Neural progenitor cell (in vitro differentiated cells): ENCODE measurements at regions not wholly inside any gene's neighbourhood (a gene's known extent, or its start where the extent isn't known, plus 50 kb on each side); places are given as distances from the start of the nearest gene placed in this dataset.
A peak's percentile ranks its signal among the peaks of the same experiment; 100 is the strongest.

Source experiments
- DNase-seq: peaks from one replicate; pipeline ENCODE4 v3.0.0-alpha.2; 2016; ENCODE audit warnings: low spot score
- H2AFZ ChIP-seq: fragments of 200-600 bp; sonication (generic); replicated peaks from 2 replicates; pipeline ENCODE4 v1.6.1; 2016; ENCODE audit warnings: antibody characterized with exemption
- H3F3A ChIP-seq: fragments of 200-600 bp; sonication (generic); 2 replicates; pipeline ENCODE4 v1.6.1; 2016; ENCODE audit warnings: antibody characterized with exemption, low read depth
- H3K27ac ChIP-seq: fragments of 200-600 bp; sonication (generic); 2 replicates; pipeline ENCODE4 v1.5.1; 2016; ENCODE audit warnings: mild to moderate bottlenecking
- H3K27me3 ChIP-seq: fragments of 200-600 bp; sonication (generic); 2 replicates; pipeline ENCODE4 v1.6.1; 2016; ENCODE audit warnings: mild to moderate bottlenecking, moderate library complexity
- H3K36me3 ChIP-seq: fragments of 200-600 bp; sonication (generic); 2 replicates; pipeline ENCODE4 v1.5.1; 2016
- H3K4me1 ChIP-seq: fragments of 200-600 bp; sonication (generic); 2 replicates; pipeline ENCODE4 v1.6.1; 2016; ENCODE audit warnings: mixed run types
- H3K4me2 ChIP-seq: fragments of 200-600 bp; sonication (generic); 2 replicates; pipeline ENCODE4 v1.6.1; 2016
- H3K4me3 ChIP-seq: fragments of 200-600 bp; sonication (generic); 2 replicates; pipeline ENCODE4 v1.5.1; 2016
- H3K79me2 ChIP-seq: fragments of 200-600 bp; sonication (generic); 2 replicates; pipeline ENCODE4 v1.6.1; 2016; ENCODE audit warnings: low read depth
- H3K9ac ChIP-seq: fragments of 200-600 bp; sonication (generic); 2 replicates; pipeline ENCODE4 v1.6.1; 2016
- H3K9me3 ChIP-seq: fragments of 200-600 bp; sonication (generic); 2 replicates; pipeline ENCODE4 v1.5.1; 2016; ENCODE audit warnings: low read depth
- H4K20me1 ChIP-seq: fragments of 200-600 bp; sonication (generic); 2 replicates; pipeline ENCODE4 v1.6.1; 2016; ENCODE audit warnings: low read depth
- H3K27ac Mint-ChIP-seq: 3 replicates; pipeline ENCODE4 v1.8.0; 2021; ENCODE audit warnings: mixed read lengths
- H3K27me3 Mint-ChIP-seq: 2 replicates; pipeline ENCODE4 v1.8.0; 2022; ENCODE audit warnings: low read depth, mild to moderate bottlenecking, inconsistent platforms, moderate library complexity, mixed read lengths; ENCODE audit not compliant: insufficient read depth
- H3K36me3 Mint-ChIP-seq: 3 replicates; pipeline ENCODE4 v1.8.0; 2021; ENCODE audit warnings: mixed read lengths
- H3K4me1 Mint-ChIP-seq: 3 replicates; pipeline ENCODE4 v1.8.0; 2021; ENCODE audit warnings: mixed read lengths
- H3K4me3 Mint-ChIP-seq: 3 replicates; pipeline ENCODE4 v1.8.0; 2021; ENCODE audit warnings: mild to moderate bottlenecking, moderate library complexity, mixed read lengths
- H3K9me3 Mint-ChIP-seq: 3 replicates; pipeline ENCODE4 v1.8.0; 2020; ENCODE audit warnings: mixed read lengths
- CTCF ChIP-seq: fragments of 200-600 bp; sonication (generic); IDR thresholded peaks from 2 replicates; pipeline ENCODE4 v1.5.1; 2017; ENCODE audit warnings: antibody characterized with exemption, mild to moderate bottlenecking
- EZH2 ChIP-seq: fragments of 200-600 bp; sonication (generic); IDR thresholded peaks from 2 replicates; pipeline ENCODE4 v1.6.1; 2017; ENCODE audit warnings: antibody characterized with exemption, mild to moderate bottlenecking, moderate library complexity
- EZH2phosphoT487 ChIP-seq: fragments of 200-600 bp; sonication (generic); IDR thresholded peaks from 2 replicates; pipeline ENCODE4 v1.6.1; 2017; ENCODE audit warnings: antibody characterized with exemption

GRCh38 chr7:17434191-17434590 is 135.7 kb downstream of the AHR start:
- no peak for DNase-seq
- Mint-ChIP-seq H3K9me3 (peaks cover 4% of the 10 kb centered on the region), H3K27me3 (peaks cover 5% of the 10 kb centered on the region), H3K27ac (no peak overlapping the region), H3K36me3 (no peaks in the 10 kb centered on the region), H3K4me1 (peaks cover 16% of the 10 kb centered on the region), H3K4me3 (no peak overlapping the region)
- Histone ChIP-seq H3K27me3 (no peaks in the 10 kb centered on the region), H4K20me1 (no peaks in the 10 kb centered on the region), H3K4me2 (no peak overlapping the region), H3F3A (no peaks in the 10 kb centered on the region), H2AFZ (no peak overlapping the region), H3K79me2 (no peaks in the 10 kb centered on the region), H3K36me3 (no peaks in the 10 kb centered on the region), H3K4me3 (no peak overlapping the region), H3K27ac (no peak overlapping the region), H3K9me3 (no peaks in the 10 kb centered on the region), H3K4me1 (peaks cover 6% of the 10 kb centered on the region), H3K9ac (no peak overlapping the region)
- TF ChIP-seq CTCF: no peak
- TF ChIP-seq EZH2: no peak
- no peak for TF ChIP-seq EZH2phosphoT487

GRCh38 chr7:17434841-17435692 is 136.6 kb downstream of the AHR start:
- no peak overlapping the region for H3K9ac ChIP-seq
- no peaks in the 10 kb centered on the region for H3K36me3 Mint-ChIP-seq
- H3K27ac ChIP-seq: no peak overlapping the region
- H4K20me1 ChIP-seq: no peaks in the 10 kb centered on the region
- peaks cover 6% of the 10 kb centered on the region for H3K27me3 Mint-ChIP-seq
- no peak overlapping the region for H3K4me3 Mint-ChIP-seq
- peak overlapping the region; percentile 44 for H3K27ac Mint-ChIP-seq
- H3K4me1 Mint-ChIP-seq: peaks cover 16% of the 10 kb centered on the region
- peaks cover 6% of the 10 kb centered on the region for H3K4me1 ChIP-seq
- H3K4me3 ChIP-seq: no peak overlapping the region
- TF ChIP-seq EZH2phosphoT487 (no peak), EZH2 (no peak), CTCF (no peak)
- no peaks in the 10 kb centered on the region for H3K36me3 ChIP-seq
- H3K79me2 ChIP-seq: no peaks in the 10 kb centered on the region
- H3K9me3 Mint-ChIP-seq: peaks cover 10% of the 10 kb centered on the region
- H3F3A ChIP-seq: no peaks in the 10 kb centered on the region
- H3K4me2 ChIP-seq: no peak overlapping the region
- H2AFZ ChIP-seq: no peak overlapping the region
- no peaks in the 10 kb centered on the region for H3K9me3 ChIP-seq
- H3K27me3 ChIP-seq: no peaks in the 10 kb centered on the region
- DNase-seq: no peak

GRCh38 chr7:17436126-17436525 is 137.7 kb downstream of the AHR start:
- Mint-ChIP-seq H3K4me3 (no peak overlapping the region), H3K27ac (no peak overlapping the region), H3K27me3 (peaks cover 11% of the 10 kb centered on the region), H3K9me3 (peaks cover 18% of the 10 kb centered on the region), H3K36me3 (peaks cover 2% of the 10 kb centered on the region), H3K4me1 (peaks cover 21% of the 10 kb centered on the region)
- Histone ChIP-seq H3K4me3 (no peak overlapping the region), H2AFZ (no peak overlapping the region), H3K9me3 (no peaks in the 10 kb centered on the region), H3K4me2 (no peak overlapping the region), H3F3A (no peaks in the 10 kb centered on the region), H3K79me2 (no peaks in the 10 kb centered on the region), H3K27me3 (no peaks in the 10 kb centered on the region), H3K27ac (no peak overlapping the region), H3K9ac (no peak overlapping the region), H3K36me3 (no peaks in the 10 kb centered on the region), H4K20me1 (no peaks in the 10 kb centered on the region), H3K4me1 (peaks cover 6% of the 10 kb centered on the region)
- no peak for DNase-seq
- no peak for TF ChIP-seq EZH2phosphoT487
- TF ChIP-seq EZH2: no peak
- TF ChIP-seq CTCF: no peak
